Large intestine (tissue), 3 donors: ENCODE measurements at regions not wholly inside any gene's neighbourhood (a gene's known extent, or its start where the extent isn't known, plus 50 kb on each side); places are given as distances from the start of the nearest gene placed in this dataset.

ENCODE experiments used
- DNase-seq, 2 donors: peaks; one replicate each; pipeline versions ENCODE4 v3.0.0 to v3.0.0-alpha.2; 2013
- H3K27ac ChIP-seq: one replicate; pipeline ENCODE4 v1.5.1; 2013; ENCODE audit warnings: low read length
- H3K27me3 ChIP-seq: 2 replicates; pipeline ENCODE4 v1.6.1; 2013; ENCODE audit warnings: low read length; ENCODE audit not compliant: control insufficient read depth, insufficient read depth
- H3K36me3 ChIP-seq: 2 replicates; pipeline ENCODE4 v1.6.1; 2013; ENCODE audit warnings: low read length; ENCODE audit not compliant: control insufficient read depth, insufficient read depth
- H3K4me1 ChIP-seq: one replicate; pipeline ENCODE4 v1.6.1; 2013; ENCODE audit warnings: low read length; ENCODE audit not compliant: control insufficient read depth, insufficient read depth
- H3K4me3 ChIP-seq: one replicate; pipeline ENCODE4 v1.5.1; 2013; ENCODE audit warnings: low read length
- H3K9me3 ChIP-seq: one replicate; pipeline ENCODE4 v1.6.1; 2013; ENCODE audit warnings: mild to moderate bottlenecking, low read depth, low read length, moderate library complexity; ENCODE audit not compliant: control insufficient read depth
- WGBS: methylation state at CpG from one replicate; pipeline ENCODE4 v1.1.5; 2013; ENCODE audit warnings: low lambda C conversion rate; ENCODE audit not compliant: insufficient coverage; 5-methylcytosine and 5-hydroxymethylcytosine counted together

- no peak overlapping the region for H3K27ac ChIP-seq
- WGBS, result no CpG with 5 or more reads among the region's 13 CpGs
- H3K36me3 ChIP-seq, result no peaks in the 10 kb centered on the region
- no peaks in the 10 kb centered on the region for H3K27me3 ChIP-seq
- no peaks in the 10 kb centered on the region for H3K9me3 ChIP-seq
- H3K4me3 ChIP-seq, result no peak overlapping the region
- DNase-seq, result no peak
- H3K4me1 ChIP-seq, result no peaks in the 10 kb centered on the region
Observed at GRCh38 chr2:238502088-238502810, 75.5 kb downstream of the ASB1 start.

GRCh38 chr2:238502956-238503791, 76.4 kb downstream of the ASB1 start:
- no peaks in the 10 kb centered on the region for H3K9me3 ChIP-seq
- no peaks in the 10 kb centered on the region for H3K4me1 ChIP-seq
- no peak overlapping the region for H3K4me3 ChIP-seq
- H3K27me3 ChIP-seq, result peaks cover 3% of the 10 kb centered on the region
- H3K27ac ChIP-seq, result no peak overlapping the region
- no CpG with 5 or more reads among the region's 23 CpGs for WGBS
- H3K36me3 ChIP-seq, result no peaks in the 10 kb centered on the region
- DNase-seq, result no peak

DNA sequence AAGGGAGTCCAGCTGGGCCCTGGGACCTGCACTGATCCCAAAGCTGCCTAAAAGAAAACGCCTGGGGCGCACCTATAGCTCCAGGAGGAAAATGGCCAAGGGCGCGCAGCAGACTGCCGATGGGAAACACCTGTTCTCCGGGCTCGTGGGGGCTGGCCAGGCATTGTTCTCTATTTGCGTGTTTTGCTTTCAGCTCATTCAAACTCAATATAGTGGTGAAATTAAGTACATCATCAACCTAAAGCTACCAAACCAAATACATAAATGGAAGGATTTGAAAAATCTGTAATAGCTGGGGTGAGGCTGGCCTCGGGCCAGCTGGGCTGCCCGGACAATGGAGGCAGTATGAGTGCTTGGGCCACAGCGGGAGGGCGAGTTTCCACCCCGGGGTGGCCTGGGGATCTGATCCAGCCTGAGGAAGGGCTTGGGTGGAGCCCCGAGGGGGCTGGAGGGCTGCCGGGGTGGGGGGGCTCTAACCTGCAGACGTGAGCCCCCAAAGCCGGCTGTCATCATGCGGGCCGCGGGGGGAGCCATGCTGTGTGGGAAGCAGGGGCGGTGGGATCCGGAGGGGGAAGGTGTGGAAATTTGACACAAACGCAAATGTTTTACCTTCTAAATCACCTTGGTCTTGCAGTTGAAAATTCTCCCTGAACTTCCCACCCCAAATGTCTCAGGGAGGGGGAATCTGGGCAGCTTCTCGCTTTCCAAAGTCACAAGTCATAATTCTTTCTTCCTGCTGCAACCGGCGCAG, 77.6 kb downstream of the ASB1 start:
- H3K9me3 ChIP-seq, result no peaks in the 10 kb centered on the region
- H3K36me3 ChIP-seq, result no peaks in the 10 kb centered on the region
- peaks cover 3% of the 10 kb centered on the region for H3K27me3 ChIP-seq
- H3K4me3 ChIP-seq, result no peak overlapping the region
- WGBS, result no CpG with 5 or more reads among the region's 26 CpGs
- DNase-seq, result no peak
- H3K4me1 ChIP-seq, result no peaks in the 10 kb centered on the region
- H3K27ac ChIP-seq, result no peak overlapping the region

DNA sequence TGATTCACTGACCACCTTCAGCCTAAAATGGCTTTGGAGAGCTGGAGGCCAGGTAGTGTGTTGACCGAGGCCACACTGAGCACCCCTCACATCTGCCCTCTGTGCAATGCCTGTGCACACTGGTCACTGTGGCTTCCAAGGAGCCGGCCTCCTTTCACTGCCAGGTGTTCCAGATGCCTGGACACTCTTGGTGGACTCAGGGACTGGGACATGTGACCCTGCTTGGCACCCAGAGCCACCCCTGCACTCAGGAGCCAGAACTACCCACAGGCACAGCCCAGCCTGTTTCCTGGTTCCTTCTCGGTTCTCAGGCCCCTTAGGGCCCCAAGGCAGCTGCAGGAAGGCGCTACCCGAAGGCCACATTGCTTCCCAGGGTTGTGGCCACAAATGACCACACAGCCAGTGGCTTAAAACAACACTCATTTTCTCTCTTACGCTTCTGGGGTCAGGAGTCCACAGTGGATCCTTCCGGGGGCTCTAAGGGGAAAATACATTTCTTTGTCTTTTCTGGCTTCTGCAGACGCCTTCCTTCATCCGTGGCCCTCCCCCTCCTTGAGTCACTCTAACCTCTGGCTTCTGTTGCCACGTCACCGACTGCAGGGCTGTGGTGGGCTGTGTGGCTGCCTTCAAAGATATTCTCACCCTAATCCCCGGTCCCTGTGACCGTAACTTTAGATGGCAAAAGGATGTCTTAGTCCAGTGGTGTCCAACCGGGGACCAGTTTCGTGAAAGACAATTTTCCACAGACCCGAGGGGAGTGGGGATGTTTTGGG, 78.6 kb downstream of the ASB1 start:
- WGBS, result no CpG with 5 or more reads among the region's 16 CpGs
- peaks cover 6% of the 10 kb centered on the region for H3K27me3 ChIP-seq
- no peaks in the 10 kb centered on the region for H3K4me1 ChIP-seq
- no peak for DNase-seq
- H3K36me3 ChIP-seq, result no peaks in the 10 kb centered on the region
- no peak overlapping the region for H3K4me3 ChIP-seq
- no peak overlapping the region for H3K27ac ChIP-seq
- no peaks in the 10 kb centered on the region for H3K9me3 ChIP-seq

DNA sequence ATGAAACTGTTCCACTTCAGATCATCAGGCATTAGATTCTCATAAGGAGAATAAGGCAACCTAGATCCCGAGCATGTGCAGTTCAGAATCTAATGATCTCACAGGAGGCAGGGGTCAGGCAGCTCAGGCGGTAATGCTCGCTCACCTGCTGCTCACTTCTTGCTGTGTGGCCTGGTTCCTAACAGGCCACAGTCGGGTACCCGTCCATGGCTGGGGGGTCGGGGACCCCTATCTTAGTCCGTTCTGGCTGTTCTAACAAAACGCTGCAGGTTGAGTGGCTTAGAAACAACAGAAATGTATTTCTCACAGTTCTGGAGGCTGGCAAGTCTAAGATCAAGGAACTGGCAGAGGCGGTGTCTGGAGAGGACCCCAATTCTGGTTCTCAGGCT, 79.2 kb downstream of the ASB1 start:
- WGBS, result no CpG with 5 or more reads among the region's 9 CpGs
- Histone ChIP-seq H3K4me1 (no peaks in the 10 kb centered on the region), H3K27ac (no peak overlapping the region), H3K36me3 (no peaks in the 10 kb centered on the region), H3K9me3 (no peaks in the 10 kb centered on the region), H3K4me3 (no peak overlapping the region), H3K27me3 (peaks cover 6% of the 10 kb centered on the region)
- no peak for DNase-seq

- Histone ChIP-seq H3K4me3 (no peak overlapping the region), H3K9me3 (no peaks in the 10 kb centered on the region), H3K27ac (no peak overlapping the region), H3K4me1 (no peaks in the 10 kb centered on the region), H3K36me3 (no peaks in the 10 kb centered on the region), H3K27me3 (peaks cover 6% of the 10 kb centered on the region)
- DNase-seq, result no peak
- 66% methylated on average over 4 of the region's 17 CpGs for WGBS
Observed at GRCh38 chr2:238506371-238507068, 79.8 kb downstream of the ASB1 start.

DNA sequence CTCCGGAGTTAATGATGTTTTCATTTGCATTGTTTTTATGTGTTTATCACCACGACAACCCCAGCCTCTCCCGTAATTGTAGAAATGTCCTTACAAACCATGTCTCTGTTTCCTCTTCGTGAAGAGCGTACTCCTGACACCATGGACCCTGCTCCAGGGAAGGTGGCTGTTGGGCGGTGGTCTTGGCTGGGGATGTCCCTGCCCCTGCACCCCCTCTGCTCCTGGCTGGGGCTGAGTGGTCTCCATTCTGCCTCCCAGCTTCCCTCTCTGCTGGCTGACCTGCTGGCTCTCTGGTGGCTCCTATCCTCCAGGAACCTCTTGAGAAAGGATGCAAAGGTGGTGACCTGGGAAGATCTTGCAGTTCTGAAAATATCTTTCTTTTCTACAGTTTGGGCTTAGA, 81.1 kb downstream of the ASB1 start:
- Histone ChIP-seq H3K27me3 (peaks cover 6% of the 10 kb centered on the region), H3K4me1 (no peaks in the 10 kb centered on the region), H3K9me3 (no peaks in the 10 kb centered on the region), H3K36me3 (no peaks in the 10 kb centered on the region), H3K27ac (no peak overlapping the region), H3K4me3 (no peak overlapping the region)
- WGBS, result 50% methylated on average over 1 of the region's 6 CpGs
- DNase-seq, result no peak

DNA sequence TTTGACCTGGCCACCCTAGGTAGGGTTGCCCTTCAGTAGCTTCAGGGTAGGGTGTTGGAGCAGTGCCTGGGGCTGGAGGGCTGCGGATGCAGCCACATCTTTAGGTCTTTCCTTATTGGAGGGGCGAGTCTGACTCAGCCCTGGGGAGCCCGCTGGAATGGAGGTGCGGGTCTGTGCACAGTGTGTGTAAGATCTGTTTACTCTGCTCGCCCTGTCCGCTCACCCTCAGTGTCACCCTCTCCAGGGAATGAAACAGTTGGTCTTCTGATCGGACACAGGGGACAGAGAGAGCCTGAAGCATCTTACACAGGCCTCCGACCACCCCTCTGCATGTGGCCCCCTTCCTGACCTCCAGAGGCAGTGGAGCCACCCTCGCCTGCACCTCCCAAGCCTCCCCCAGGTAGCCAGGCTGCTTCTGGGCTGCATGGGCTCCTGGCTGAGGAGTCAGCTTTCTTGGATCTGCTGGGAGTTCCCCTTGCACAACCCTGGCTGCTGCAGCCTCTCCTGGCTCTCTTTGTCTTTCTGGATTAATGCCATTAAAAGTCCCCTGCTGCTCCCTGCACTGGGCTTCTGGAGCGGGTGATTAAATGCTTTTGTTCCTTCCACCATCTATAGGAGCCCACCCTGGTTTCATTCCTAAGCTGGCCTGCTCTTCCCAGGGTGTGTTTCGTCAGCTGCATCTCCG, 82.6 kb downstream of the ASB1 start:
- Histone ChIP-seq H3K4me1 (no peaks in the 10 kb centered on the region), H3K27ac (no peak overlapping the region), H3K4me3 (no peak overlapping the region), H3K36me3 (no peaks in the 10 kb centered on the region), H3K27me3 (peaks cover 6% of the 10 kb centered on the region), H3K9me3 (no peaks in the 10 kb centered on the region)
- no CpG with 5 or more reads among the region's 12 CpGs for WGBS
- DNase-seq, result no peak

DNA sequence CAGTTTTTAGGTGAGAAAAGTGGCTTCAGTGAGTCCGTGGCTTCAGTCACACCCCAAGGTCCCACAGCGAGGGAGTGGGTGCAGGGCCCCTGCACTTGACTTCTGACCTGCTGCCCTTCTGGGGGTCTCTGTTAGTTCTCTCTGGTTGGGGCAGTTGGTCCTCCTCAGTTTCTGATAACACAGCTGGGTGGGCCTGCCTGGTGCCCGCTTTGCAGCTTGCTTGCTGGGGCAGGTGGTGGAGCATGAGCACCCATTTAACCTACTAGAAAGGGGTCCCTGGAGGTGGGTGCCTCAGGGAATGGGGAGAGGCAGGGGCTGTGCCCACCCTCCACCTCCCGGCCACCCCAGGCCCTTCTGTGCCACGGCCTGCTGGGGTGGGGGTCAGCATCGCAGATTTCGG, 83.2 kb downstream of the ASB1 start:
- no peaks in the 10 kb centered on the region for H3K4me1 ChIP-seq
- no peak overlapping the region for H3K4me3 ChIP-seq
- H3K27me3 ChIP-seq, result peaks cover 6% of the 10 kb centered on the region
- H3K9me3 ChIP-seq, result no peaks in the 10 kb centered on the region
- H3K36me3 ChIP-seq, result no peaks in the 10 kb centered on the region
- DNase-seq, result no peak
- WGBS, result no CpG with 5 or more reads among the region's 7 CpGs
- H3K27ac ChIP-seq, result no peak overlapping the region
